RPMI7951 (cell line): ENCODE measurements at regions not wholly inside any gene's neighbourhood (a gene's known extent, or its start where the extent isn't known, plus 50 kb on each side); places are given as distances from the start of the nearest gene placed in this dataset.
"Not testable (repeated sequence)": the region's sequence is repeated elsewhere in the genome, so short reads cannot be mapped to it uniquely, and the experiment has no call there.

ENCODE experiments used
- DNase-seq: peaks from one replicate; pipeline ENCODE4 v3.0.0-alpha.2; 2012; ENCODE audit warnings: low read depth

DNA sequence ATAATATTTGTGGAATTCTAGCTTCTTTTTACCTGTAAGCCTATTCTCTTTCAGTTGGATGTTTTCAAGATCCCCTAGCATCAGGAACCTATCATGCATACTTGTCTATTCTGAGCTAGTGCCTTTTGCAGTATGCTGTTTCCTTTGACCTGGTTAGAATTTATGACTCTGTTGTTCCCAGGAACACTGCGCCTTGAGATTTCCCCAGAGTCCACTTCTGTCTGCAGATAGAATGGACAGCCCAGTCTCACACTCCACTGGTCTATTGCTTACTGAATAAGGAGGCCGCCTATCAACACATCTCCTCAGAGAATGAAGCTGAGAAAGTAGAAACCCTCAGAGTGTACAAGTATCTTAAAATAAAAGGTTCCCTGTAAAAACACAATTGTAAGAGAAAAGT lies 465.1 kb upstream of the GALNTL6 start:
- DNase-seq: no peak

DNA sequence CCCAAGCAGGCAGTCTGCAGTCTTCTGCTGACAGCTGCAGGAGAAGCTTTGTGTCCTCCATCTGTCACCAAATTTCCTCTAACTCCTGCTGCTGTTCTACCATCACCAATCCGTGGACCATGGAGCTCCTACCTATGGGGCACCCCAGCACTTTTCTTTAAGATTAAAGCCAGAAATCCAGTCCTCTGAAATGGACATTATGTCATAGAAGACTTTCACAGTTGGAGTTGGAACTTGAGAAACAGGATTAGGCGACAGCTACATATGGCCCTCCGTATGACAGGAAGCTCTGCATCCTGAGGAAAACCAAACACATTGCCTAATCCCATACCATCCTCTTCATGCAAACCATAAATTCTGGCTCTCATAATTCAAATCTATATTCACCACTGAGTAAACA lies 470.6 kb upstream of the GALNTL6 start:
- DNase-seq: no peak

- no peak for DNase-seq
Observed at GRCh38 chr4:171340258-171340657, 472.9 kb upstream of the GALNTL6 start.

DNA sequence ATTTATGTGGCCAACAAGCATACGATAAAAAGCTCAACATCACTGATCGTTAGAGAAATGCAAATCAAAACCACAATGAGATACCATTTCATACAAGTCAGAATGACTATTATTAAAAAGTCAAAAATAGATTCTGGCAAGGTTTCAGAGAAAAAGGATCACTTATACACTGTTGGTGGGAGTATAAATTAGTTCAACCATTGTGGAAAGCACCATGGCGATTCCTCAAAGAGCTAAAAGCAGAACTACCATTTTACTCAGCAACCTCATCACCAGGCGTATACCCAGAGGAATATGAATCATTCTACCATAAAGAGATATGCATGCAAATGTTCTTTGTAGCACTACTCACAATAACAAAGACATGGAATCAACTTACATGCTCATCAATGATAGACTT lies 478.7 kb upstream of the GALNTL6 start:
- no peak for DNase-seq

- DNase-seq: no peak
Observed at GRCh38 chr4:171308661-171309060, 504.5 kb upstream of the GALNTL6 start.

GRCh38 chr4:171298048-171298718 lies 515.0 kb upstream of the GALNTL6 start:
- DNase-seq: not testable (repeated sequence)

DNA sequence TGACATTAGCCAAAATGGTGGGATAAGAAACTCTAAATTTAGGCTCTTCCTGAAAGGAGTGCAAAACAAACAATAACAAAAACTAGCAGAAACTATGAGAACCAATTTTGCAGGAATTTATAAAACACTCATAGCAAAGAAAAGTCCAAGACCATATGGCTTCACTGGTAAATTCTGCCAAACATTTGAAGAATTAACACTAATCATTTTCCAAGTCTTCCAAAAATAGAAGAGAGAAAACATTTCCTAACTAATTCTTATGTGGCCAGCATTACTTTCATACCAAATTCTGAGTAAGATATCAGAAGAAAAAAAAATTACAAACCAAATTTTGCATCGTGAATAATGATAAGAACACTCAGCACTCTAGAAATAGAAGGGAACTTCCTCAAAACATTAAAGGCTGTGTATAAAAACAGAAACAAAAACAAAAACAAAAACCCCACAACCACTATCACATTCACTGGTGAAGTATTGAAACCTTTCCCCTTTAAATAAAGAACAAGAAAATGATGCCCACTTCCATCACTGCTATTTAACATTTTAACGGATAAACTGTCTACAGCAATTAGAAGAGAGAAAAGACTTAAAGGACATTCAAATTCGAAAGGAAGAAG lies 524.3 kb upstream of the GALNTL6 start:
- DNase-seq: no peak

GRCh38 chr4:171281359-171281758 lies 531.8 kb upstream of the GALNTL6 start:
- DNase-seq: no peak

- no peak for DNase-seq
Observed at GRCh38 chr4:171279131-171279530, 534.1 kb upstream of the GALNTL6 start.

GRCh38 chr4:171266671-171267070 lies 546.5 kb upstream of the GALNTL6 start:
- DNase-seq: no peak

- no peak for DNase-seq
Observed at GRCh38 chr4:171265190-171265818, 547.9 kb upstream of the GALNTL6 start.

GRCh38 chr4:171256223-171256622 lies 557.0 kb upstream of the GALNTL6 start:
- no peak for DNase-seq

DNA sequence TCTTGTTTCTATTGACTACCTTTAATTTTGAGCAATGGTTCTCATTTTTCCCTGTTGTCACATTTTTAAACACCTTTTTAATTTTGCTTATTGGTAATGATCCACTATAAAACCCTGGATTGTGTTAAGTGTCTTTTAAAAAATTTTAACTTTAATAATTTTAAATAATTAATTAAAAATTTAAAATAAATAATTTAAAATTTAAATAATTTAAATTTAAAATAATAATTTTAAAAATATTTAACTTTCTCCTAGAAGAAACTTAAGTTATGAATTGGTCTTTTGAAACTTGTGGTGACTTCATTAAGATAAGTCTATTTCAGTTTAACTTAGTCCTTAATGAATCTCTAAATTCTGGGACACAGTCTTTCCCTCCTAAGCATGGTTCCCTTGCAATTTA lies 566.3 kb upstream of the GALNTL6 start:
- DNase-seq: no peak

- DNase-seq: no peak
Observed at GRCh38 chr4:171242831-171243230, 570.4 kb upstream of the GALNTL6 start.

DNA sequence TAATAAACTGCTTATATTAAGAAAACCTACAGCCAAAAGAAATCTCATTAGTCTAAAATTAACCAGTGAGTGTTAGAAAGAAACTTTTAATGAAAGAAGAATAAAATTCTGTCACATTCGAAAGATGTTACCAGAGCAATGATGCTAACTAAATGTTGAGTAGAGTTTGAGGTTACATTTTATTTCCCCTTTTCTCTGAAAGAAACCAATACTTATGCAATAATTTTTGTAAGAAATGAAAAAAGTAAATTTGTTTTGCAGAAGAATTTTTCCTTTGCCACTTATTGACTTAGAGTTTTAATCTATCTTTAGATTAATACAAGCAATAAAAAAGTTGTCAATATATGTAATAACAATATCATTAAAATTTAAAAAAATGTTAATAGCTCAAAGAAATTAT lies 574.0 kb upstream of the GALNTL6 start:
- DNase-seq: no peak

DNA sequence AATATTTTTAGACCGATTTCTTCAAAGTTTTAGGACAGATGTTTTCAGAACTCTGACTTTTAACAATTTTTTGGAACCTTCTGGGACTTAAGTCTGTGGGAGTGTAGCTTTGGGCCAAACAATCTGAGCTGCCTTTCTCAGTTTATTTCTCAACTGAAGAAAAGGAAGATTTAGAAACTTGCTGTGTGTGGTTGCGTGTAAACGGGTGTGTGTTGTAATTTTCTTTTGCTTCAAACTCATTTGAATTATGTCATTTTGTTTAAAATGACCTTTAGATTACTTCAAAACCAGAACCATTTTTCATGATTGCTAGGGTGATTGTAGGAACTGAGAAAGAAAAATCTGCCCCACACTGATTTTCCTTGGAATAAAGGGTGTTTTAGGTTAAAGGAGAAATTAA lies 577.7 kb upstream of the GALNTL6 start:
- DNase-seq: no peak

DNA sequence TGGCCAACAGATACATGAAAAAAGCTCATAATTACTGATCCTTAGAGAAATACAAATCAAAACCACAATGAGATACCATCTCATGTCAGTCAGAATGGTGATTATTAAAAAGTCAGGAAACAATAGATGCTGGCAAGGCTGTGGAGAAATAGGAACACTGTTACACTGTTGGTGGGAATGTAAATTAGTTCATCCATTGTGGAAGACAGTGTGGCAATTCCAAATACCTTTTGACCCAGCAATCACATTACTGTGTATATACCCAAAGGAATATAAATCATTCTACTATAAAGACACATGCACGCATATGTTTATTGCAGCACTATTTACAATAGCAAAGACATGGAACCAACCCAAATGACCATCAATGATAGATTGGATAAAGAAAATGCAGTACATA lies 583.9 kb upstream of the GALNTL6 start:
- DNase-seq: not testable (repeated sequence)

DNA sequence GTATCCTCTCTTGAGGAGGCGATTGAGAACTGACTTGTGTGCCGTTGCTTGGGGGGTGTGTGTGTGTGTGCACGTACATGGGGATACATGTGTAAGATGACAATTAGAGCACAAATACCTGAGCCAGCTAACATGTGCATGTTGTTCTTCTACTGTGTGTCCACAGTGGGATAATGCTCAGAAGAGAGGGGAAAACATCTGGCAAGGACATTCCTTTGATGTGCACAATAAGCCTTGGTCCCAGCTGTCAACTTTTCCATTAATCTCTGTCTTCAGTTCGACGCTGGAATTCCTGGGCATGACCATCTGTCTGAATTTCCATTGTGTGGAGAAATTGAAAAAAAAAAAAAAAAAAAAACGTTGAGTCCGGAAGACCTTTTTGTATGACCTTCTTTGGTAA lies 592.0 kb upstream of the GALNTL6 start:
- DNase-seq: no peak

GRCh38 chr4:171203425-171203824 lies 609.8 kb upstream of the GALNTL6 start:
- DNase-seq: no peak

- DNase-seq: no peak
Observed at GRCh38 chr4:171202908-171203307, 610.3 kb upstream of the GALNTL6 start.

GRCh38 chr4:171186700-171187099 lies 626.5 kb upstream of the GALNTL6 start:
- no peak for DNase-seq

DNA sequence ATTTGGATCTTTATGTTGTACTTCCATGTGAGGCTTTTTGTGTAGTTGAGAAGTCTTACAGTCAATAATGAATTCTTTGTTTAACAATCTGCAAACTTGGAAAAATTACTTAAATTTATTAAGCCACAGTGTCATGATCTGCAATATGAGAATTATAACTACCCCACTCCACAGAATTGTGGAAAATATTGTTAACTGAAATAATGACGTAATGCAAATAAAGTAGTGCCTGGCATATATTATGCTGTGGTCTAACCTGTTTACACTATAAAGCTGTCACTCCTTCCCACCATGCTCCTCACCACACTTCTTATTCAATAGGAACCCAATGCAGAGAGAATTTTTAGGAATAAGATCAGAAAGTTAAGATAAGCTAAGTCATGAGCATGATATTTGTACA lies 632.1 kb upstream of the GALNTL6 start:
- DNase-seq: no peak

DNA sequence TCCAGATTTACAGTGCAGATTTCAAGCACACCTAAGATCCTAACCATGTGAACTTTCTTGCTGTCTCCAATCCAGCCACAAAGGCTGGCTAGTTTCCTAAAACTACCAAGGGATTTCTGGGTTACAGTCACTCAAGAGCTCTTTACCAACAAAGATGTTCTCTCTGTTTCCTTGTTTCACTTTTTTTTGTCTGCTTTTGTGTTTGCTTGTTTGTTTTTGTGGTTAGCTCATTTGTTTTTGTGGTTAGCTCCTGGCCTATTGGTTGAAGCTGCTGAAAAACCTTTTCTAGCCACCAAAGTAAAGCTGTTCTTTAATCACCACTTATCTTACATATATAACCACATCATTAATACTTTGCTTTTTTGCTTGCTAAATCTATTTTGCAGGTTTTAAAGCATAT lies 642.5 kb upstream of the GALNTL6 start:
- no peak for DNase-seq
